Bronchial epithelial cell (primary cell): ENCODE measurements at regions not wholly inside any gene's neighbourhood (a gene's known extent, or its start where the extent isn't known, plus 50 kb on each side); places are given as distances from the start of the nearest gene placed in this dataset.

Source experiments
- DNase-seq: peaks from one replicate; pipeline ENCODE4 v3.0.0-alpha.2; 2010; ENCODE audit warnings: low read depth
- FAIRE-seq: peaks from 2 replicates; lab custom pipeline; 2011; peaks lifted over from hg19 to GRCh38; lab: Jason Lieb, UNC
- H3K27me3 ChIP-seq: 2 replicates; pipeline ENCODE4 v1.5.1; 2011; ENCODE audit warnings: low read length; ENCODE audit not compliant: control insufficient read depth, insufficient read depth
- H3K36me3 ChIP-seq: 2 replicates; pipeline ENCODE4 v1.5.1; 2011; ENCODE audit warnings: low read length; ENCODE audit not compliant: control insufficient read depth, insufficient read depth
- H3K4me3 ChIP-seq: 2 replicates; pipeline ENCODE4 v1.5.1; 2011; ENCODE audit warnings: mild to moderate bottlenecking, low read depth, low read length, control low read depth
- TF ChIP-seq, protein P1 (sequence below): IDR thresholded peaks from 2 replicates; pipeline ENCODE4 v1.5.1; 2011; ENCODE audit warnings: mild to moderate bottlenecking, moderate library complexity, low read length, control low read depth, inconsistent platforms; ENCODE audit not compliant: insufficient read depth, severe bottlenecking

DNA sequence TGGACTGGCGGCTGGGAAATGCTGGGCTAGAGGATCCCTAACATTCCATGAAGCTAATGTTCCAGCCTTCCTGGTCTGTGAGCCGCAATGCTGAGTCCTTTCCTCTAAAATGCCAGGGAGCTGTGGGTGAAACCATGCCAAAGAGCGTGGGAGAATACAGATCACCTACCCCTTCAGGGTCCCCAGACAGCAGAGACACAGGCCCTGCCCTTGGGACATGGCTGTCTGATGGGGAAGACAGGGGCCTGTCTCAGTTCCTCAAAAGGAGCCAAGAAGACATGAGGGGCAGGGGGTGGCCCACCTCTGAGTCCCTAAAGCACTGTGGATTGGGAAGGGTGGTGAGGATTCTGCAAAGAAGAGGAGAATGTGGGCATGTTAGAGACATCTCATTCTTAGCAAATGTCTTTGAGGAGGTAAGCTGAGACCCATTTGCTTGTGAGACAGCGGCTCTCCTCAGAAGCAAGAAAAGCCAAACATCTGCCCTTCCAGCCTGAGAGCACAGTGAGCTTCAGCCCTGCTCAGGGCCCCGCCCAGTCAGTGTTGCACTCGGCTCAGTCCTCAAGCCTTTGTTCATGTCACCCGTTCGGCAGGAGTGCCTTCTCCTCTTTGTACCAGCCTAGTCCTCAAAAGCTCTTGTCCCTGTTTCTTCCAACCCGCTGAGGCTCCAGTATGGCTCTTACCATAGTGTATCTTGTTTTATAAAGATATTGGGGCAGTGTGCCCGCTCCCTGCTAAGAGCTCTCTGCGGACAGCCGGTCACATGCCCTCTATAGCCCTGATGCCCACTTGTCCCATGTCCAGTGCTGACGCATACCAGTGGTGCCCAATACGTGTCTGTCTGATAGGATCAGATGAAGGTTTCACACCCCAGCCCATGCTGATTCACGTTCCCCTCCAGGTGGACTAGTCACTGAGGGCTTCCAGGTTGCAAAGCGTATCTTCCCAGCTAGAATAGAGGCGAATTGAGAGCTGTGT, 286.2 kb downstream of the CYP26B1 start:
- TF ChIP-seq, protein P1, sequence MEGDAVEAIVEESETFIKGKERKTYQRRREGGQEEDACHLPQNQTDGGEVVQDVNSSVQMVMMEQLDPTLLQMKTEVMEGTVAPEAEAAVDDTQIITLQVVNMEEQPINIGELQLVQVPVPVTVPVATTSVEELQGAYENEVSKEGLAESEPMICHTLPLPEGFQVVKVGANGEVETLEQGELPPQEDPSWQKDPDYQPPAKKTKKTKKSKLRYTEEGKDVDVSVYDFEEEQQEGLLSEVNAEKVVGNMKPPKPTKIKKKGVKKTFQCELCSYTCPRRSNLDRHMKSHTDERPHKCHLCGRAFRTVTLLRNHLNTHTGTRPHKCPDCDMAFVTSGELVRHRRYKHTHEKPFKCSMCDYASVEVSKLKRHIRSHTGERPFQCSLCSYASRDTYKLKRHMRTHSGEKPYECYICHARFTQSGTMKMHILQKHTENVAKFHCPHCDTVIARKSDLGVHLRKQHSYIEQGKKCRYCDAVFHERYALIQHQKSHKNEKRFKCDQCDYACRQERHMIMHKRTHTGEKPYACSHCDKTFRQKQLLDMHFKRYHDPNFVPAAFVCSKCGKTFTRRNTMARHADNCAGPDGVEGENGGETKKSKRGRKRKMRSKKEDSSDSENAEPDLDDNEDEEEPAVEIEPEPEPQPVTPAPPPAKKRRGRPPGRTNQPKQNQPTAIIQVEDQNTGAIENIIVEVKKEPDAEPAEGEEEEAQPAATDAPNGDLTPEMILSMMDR, result no peak
- H3K36me3 ChIP-seq, result no peaks in the 10 kb centered on the region
- DNase-seq (no peak), FAIRE-seq (no peak)
- no peak overlapping the region for H3K4me3 ChIP-seq
- H3K27me3 ChIP-seq, result peaks cover 3% of the 10 kb centered on the region

DNA sequence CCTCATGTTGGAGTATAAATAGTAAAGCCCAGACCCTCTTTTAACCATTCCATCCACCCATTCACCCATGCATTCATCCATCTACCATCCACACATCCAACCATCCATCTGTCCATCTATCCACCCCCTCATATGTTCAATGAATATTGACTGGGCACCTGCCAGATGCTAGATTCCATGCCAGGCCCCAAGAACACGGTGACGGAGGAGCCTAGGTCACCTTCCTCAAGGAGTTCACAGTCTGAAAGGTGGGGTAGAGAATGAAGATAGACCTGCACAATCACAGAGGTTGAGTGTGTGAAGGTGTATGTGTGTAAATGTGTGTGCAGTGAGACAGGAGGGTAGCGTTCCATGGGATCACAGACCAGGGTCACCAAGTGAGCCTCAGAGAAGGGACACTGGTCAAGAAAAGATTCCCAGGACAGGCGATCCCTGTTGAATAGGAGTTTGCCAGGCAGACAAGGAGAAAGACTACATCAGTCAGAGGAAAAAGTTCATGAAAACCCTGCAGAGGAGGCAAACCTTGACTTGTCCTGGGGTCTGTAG, 287.2 kb downstream of the CYP26B1 start:
- DNase-seq, result no peak
- TF ChIP-seq, protein P1, result no peak
- Histone ChIP-seq H3K27me3 (peaks cover 3% of the 10 kb centered on the region), H3K4me3 (no peak overlapping the region), H3K36me3 (no peaks in the 10 kb centered on the region)
- FAIRE-seq, result peak; percentile 72

DNA sequence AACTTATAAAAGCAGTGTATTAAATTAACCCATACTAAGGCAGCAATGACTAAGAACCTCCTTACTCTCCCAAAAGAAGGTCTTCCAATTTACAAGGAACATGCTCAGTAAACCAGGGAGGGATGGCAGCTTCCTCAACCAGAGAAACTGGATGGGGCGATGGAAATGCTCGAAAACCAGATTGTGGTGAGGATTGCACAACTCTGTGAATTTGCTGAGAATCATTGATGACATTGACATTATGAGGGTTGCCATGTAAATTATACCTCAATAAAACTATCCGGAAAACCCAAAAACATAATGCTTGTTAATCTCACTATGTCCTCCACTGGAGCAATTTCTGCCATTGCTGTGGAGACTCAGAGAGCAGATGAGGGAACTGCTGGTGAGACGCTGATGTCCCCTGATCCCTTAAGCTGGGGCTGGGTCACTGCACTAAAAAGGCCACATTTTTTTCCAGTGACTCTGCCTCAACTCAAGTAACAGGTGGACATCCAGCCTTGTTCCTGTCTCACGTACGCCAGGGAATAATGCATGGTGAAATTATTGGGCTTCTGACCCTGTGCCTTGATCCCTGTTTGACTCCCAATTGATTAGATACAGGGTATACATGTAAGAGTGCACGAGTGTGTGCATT, 288.3 kb downstream of the CYP26B1 start:
- TF ChIP-seq, protein P1, result no peak
- H3K4me3 ChIP-seq, result no peak overlapping the region

GRCh38 chr2:71858071-71858470, 289.6 kb downstream of the CYP26B1 start:
- DNase-seq (no peak), FAIRE-seq (no peak)
- Histone ChIP-seq H3K36me3 (no peaks in the 10 kb centered on the region), H3K4me3 (no peak overlapping the region), H3K27me3 (peaks cover under 1% of the 10 kb centered on the region)
- TF ChIP-seq, protein P1, result no peak

More for the DNA sequence above, 288.3 kb downstream of the CYP26B1 start:
- FAIRE-seq (no peak), DNase-seq (no peak)
- H3K27me3 ChIP-seq, result peaks cover 3% of the 10 kb centered on the region
- no peaks in the 10 kb centered on the region for H3K36me3 ChIP-seq

DNA sequence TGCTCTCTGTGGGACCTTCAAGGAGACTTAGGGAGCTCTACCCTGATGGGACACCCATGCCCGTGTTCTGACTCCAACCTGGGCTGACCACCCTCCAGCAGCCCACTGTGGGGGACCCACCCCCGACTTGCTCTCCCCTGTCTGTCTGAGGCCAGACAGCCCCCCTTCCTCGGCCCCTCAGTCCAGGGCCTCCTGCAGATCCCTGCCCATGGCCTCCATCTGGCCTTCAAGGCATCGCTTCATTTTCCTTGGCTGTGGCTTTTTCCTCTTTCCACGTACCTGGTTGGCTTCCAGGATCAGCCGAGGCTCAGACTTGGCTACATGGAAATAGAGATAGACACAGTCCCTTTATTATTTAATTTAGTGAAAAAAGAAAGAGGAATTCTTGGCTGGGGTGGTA, 290.0 kb downstream of the CYP26B1 start:
- TF ChIP-seq, protein P1, result no peak
- DNase-seq, result no peak
- FAIRE-seq, result no peak
- no peak overlapping the region for H3K4me3 ChIP-seq
- peaks cover 5% of the 10 kb centered on the region for H3K27me3 ChIP-seq
- H3K36me3 ChIP-seq, result no peaks in the 10 kb centered on the region
